Ishikawa (cell line): ENCODE measurements at regions not wholly inside any gene's neighbourhood (a gene's known extent, or its start where the extent isn't known, plus 50 kb on each side); places are given as distances from the start of the nearest gene placed in this dataset.

Experiments
- CEBPB ChIP-seq: IDR thresholded peaks from 2 replicates; pipeline ENCODE4 v1.6.1; 2012
- CREB1 ChIP-seq: IDR thresholded peaks from 2 replicates; pipeline ENCODE4 v1.6.1; 2012; ENCODE audit warnings: low read depth
- EGR1 ChIP-seq: IDR thresholded peaks from 2 replicates; pipeline ENCODE4 v1.6.1; 2012
- EP300 ChIP-seq: IDR thresholded peaks from 2 replicates; pipeline ENCODE4 v1.6.1; 2012; ENCODE audit warnings: borderline replicate concordance
- NFIC ChIP-seq: IDR thresholded peaks from 2 replicates; pipeline ENCODE4 v1.6.1; 2012
- RAD21 ChIP-seq: IDR thresholded peaks from 2 replicates; pipeline ENCODE4 v1.6.1; 2012; ENCODE audit warnings: low read depth
- TAF1 ChIP-seq: IDR thresholded peaks from 2 replicates; pipeline ENCODE4 v1.6.1; 2012; ENCODE audit warnings: low read depth, mild to moderate bottlenecking
- TCF12 ChIP-seq: IDR thresholded peaks from 2 replicates; pipeline ENCODE4 v1.6.1; 2012; ENCODE audit warnings: low read depth
- TEAD4 ChIP-seq: IDR thresholded peaks from 2 replicates; pipeline ENCODE4 v1.6.1; 2012
- USF1 ChIP-seq: IDR thresholded peaks from 2 replicates; pipeline ENCODE4 v1.6.1; 2012
- YY1 ChIP-seq: IDR thresholded peaks from 2 replicates; pipeline ENCODE4 v1.6.1; 2012; ENCODE audit warnings: low read depth
- TF ChIP-seq, protein P1 (sequence below): IDR thresholded peaks from 2 replicates; pipeline ENCODE4 v1.6.1; 2012; ENCODE audit warnings: low read depth, mild to moderate bottlenecking
- TF ChIP-seq, protein P2 (sequence below): IDR thresholded peaks from 2 replicates; pipeline ENCODE4 v1.6.1; 2012

- TF ChIP-seq TCF12: no peak
- no peak for TF ChIP-seq EP300
- TF ChIP-seq TAF1: no peak
- no peak for TF ChIP-seq CREB1
- TF ChIP-seq EGR1: no peak
- TF ChIP-seq YY1: no peak
- TF ChIP-seq, protein P1, sequence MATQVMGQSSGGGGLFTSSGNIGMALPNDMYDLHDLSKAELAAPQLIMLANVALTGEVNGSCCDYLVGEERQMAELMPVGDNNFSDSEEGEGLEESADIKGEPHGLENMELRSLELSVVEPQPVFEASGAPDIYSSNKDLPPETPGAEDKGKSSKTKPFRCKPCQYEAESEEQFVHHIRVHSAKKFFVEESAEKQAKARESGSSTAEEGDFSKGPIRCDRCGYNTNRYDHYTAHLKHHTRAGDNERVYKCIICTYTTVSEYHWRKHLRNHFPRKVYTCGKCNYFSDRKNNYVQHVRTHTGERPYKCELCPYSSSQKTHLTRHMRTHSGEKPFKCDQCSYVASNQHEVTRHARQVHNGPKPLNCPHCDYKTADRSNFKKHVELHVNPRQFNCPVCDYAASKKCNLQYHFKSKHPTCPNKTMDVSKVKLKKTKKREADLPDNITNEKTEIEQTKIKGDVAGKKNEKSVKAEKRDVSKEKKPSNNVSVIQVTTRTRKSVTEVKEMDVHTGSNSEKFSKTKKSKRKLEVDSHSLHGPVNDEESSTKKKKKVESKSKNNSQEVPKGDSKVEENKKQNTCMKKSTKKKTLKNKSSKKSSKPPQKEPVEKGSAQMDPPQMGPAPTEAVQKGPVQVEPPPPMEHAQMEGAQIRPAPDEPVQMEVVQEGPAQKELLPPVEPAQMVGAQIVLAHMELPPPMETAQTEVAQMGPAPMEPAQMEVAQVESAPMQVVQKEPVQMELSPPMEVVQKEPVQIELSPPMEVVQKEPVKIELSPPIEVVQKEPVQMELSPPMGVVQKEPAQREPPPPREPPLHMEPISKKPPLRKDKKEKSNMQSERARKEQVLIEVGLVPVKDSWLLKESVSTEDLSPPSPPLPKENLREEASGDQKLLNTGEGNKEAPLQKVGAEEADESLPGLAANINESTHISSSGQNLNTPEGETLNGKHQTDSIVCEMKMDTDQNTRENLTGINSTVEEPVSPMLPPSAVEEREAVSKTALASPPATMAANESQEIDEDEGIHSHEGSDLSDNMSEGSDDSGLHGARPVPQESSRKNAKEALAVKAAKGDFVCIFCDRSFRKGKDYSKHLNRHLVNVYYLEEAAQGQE: no peak
- no peak for TF ChIP-seq CEBPB
- TF ChIP-seq, protein P2, sequence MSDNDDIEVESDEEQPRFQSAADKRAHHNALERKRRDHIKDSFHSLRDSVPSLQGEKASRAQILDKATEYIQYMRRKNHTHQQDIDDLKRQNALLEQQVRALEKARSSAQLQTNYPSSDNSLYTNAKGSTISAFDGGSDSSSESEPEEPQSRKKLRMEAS: no peak
- no peak for TF ChIP-seq RAD21
- TF ChIP-seq TEAD4: no peak
- TF ChIP-seq USF1: no peak
- no peak for TF ChIP-seq NFIC
Measured at GRCh38 chr2:67950919-67951318, 111.9 kb downstream of the C1D start.
